ENCODE measurements at regions not wholly inside any gene's neighbourhood (a gene's known extent, or its start where the extent isn't known, plus 50 kb on each side); places are given as distances from the start of the nearest gene placed in this dataset.
A peak's percentile ranks its signal among the peaks of the same experiment; 100 is the strongest.
"Not testable (repeated sequence)": the region's sequence is repeated elsewhere in the genome, so short reads cannot be mapped to it uniquely, and the experiment has no call there.

GRCh38 chrX:131650637-131651410, 107.0 kb downstream of the OR13H1 start:
- no peak for TF ChIP-seq CTCF (IDR thresholded peaks at IDR 0.05)
- WGBS, 3 donors, result 47 to 56% (median 49%) methylated on average over 4 of the region's 4 CpGs
- Histone ChIP-seq H3K36me3 (ENCODE audit: insufficient read depth in 1 of 2, low read depth in 1 of 2) (no peaks in the 10 kb centered on the region), H3K4me1 (no peaks in the 10 kb centered on the region), H3K27ac (no peak overlapping the region), H3K9me3 (peaks cover 6% of the 10 kb centered on the region), H3K27me3 (ENCODE audit: insufficient read depth in 3 of 3, low read length in 2 of 3) (peaks cover 0 to 24% (median 0%) of the 10 kb centered on the region in 3 donors), H3K4me3 (no peak overlapping the region)
- DNase-seq (no peak), ATAC-seq (no peak)
- intact Hi-C loops (cut with DNase I), result no loop called here

- 87 to 98% (median 93%) methylated on average over 7 to 9 of the region's 9 CpGs for WGBS, 3 donors
- ATAC-seq; intact Hi-C loops (cut with DNase I): not testable (repeated sequence)
Observed at GRCh38 chrX:131663726-131664125, 119.9 kb downstream of the OR13H1 start.

GRCh38 chrX:131671735-131672134, 127.9 kb downstream of the OR13H1 start:
- intact Hi-C loops (cut with DNase I), result no loop called here
- Histone ChIP-seq H3K27ac (no peak overlapping the region), H3K4me3 (no peak overlapping the region), H3K4me1 (no peaks in the 10 kb centered on the region), H3K27me3 (ENCODE audit: insufficient read depth in 3 of 3, low read length in 2 of 3) (no peaks in the 10 kb centered on the region), H3K36me3 (ENCODE audit: insufficient read depth in 1 of 2, low read depth in 1 of 2) (no peaks in the 10 kb centered on the region), H3K9me3 (no peaks in the 10 kb centered on the region)
- no peak for DNase-seq
- no peak for TF ChIP-seq CTCF (IDR thresholded peaks at IDR 0.05)
- WGBS, 3 donors, result 34 to 50% (median 34%) methylated on average over 2 of the region's 2 CpGs
- ATAC-seq, result no peak

More at GRCh38 chrX:131663726-131664125, 119.9 kb downstream of the OR13H1 start:
- not testable (repeated sequence) for DNase-seq; H3K4me1 ChIP-seq; H3K27ac ChIP-seq; H3K36me3 ChIP-seq (ENCODE audit: insufficient read depth in 1 of 2, low read depth in 1 of 2); H3K9me3 ChIP-seq; H3K4me3 ChIP-seq
- peaks cover 0 to 34% (median 0%) of the 10 kb centered on the region in 3 donors for H3K27me3 ChIP-seq (ENCODE audit: insufficient read depth in 3 of 3, low read length in 2 of 3)

GRCh38 chrX:131675596-131676194, 131.8 kb downstream of the OR13H1 start:
- no peaks in the 10 kb centered on the region for H3K9me3 ChIP-seq
- intact Hi-C loops (cut with DNase I), result no loop called here
- H3K36me3 ChIP-seq (ENCODE audit: insufficient read depth in 1 of 2, low read depth in 1 of 2), result no peaks in the 10 kb centered on the region
- no peak for ATAC-seq
- no peak overlapping the region for H3K27ac ChIP-seq
- no peak overlapping the region for H3K4me3 ChIP-seq
- no peaks in the 10 kb centered on the region for H3K27me3 ChIP-seq (ENCODE audit: insufficient read depth in 3 of 3, low read length in 2 of 3)
- DNase-seq, result no peak
- 0 to 13% (median 3%) methylated on average over 1 of the region's 1 CpG for WGBS, 3 donors
- no peaks in the 10 kb centered on the region for H3K4me1 ChIP-seq
- peak; percentile 31 for TF ChIP-seq CTCF (IDR thresholded peaks at IDR 0.05)
